ENCODE measurements at regions not wholly inside any gene's neighbourhood (a gene's known extent, or its start where the extent isn't known, plus 50 kb on each side); places are given as distances from the start of the nearest gene placed in this dataset.

DNA sequence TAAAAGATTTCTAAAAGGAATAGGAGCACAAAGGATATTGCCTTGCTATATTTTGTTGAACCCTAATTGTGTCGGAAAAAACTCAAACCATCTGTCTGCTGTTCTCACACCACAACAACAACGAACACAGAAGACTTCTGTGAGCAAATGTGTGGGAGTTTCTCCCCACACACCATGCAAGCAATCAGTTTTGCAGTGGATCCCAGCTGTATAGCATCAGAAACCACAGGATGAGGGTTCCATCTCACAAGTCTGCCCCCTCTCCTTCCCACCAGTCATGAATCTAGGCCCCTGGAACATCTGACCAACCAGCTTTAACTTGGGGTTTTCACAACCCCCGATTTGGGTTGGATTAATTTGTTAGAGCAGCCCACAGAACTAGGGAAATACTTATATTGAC is 91.3 kb upstream of the SLC4A7 start:
- Histone ChIP-seq H3K4me3 (ENCODE audit: low read length) (no peak overlapping the region), H3K27me3 (ENCODE audit: control insufficient read depth, insufficient read depth, low read length) (no peaks in the 10 kb centered on the region), H3K4me1 (ENCODE audit: control insufficient read depth, insufficient read depth, low read length) (no peaks in the 10 kb centered on the region), H3K27ac (ENCODE audit: low read length) (no peak overlapping the region), H3K9me3 (ENCODE audit: control insufficient read depth, insufficient read depth, low read length) (no peaks in the 10 kb centered on the region), H3K36me3 (ENCODE audit: control insufficient read depth, insufficient read depth, low read length) (no peaks in the 10 kb centered on the region)
- no CpG with 5 or more reads among the region's 3 CpGs for WGBS (ENCODE audit: insufficient coverage, insufficient read length)
- no peak for DNase-seq (ENCODE audit: low read depth, low spot score)

DNA sequence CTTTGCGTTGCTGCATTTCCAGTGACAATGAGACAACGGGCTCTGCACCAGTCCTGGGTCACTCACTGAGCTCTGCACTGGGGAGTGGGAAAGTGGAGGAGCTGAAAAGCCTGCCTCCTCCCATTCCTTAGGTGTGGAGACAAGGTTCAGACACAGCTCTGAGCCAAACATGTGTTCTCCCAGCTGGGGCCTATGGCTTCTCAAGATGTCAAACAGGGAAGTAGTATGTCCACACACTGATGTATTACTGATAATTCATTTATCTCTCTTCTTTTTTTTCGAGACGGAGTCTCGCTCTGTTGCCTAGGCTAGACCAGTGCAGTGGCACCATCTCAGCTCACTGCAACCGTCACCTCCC is 90.2 kb upstream of the SLC4A7 start:
- H3K9me3 ChIP-seq (ENCODE audit: control insufficient read depth, insufficient read depth, low read length): no peaks in the 10 kb centered on the region
- no peaks in the 10 kb centered on the region for H3K36me3 ChIP-seq (ENCODE audit: control insufficient read depth, insufficient read depth, low read length)
- no peaks in the 10 kb centered on the region for H3K4me1 ChIP-seq (ENCODE audit: control insufficient read depth, insufficient read depth, low read length)
- no peak for DNase-seq (ENCODE audit: low read depth, low spot score)
- no peak overlapping the region for H3K4me3 ChIP-seq (ENCODE audit: low read length)
- H3K27ac ChIP-seq (ENCODE audit: low read length): no peak overlapping the region
- no CpG with 5 or more reads among the region's 6 CpGs for WGBS (ENCODE audit: insufficient coverage, insufficient read length)
- no peaks in the 10 kb centered on the region for H3K27me3 ChIP-seq (ENCODE audit: control insufficient read depth, insufficient read depth, low read length)

DNA sequence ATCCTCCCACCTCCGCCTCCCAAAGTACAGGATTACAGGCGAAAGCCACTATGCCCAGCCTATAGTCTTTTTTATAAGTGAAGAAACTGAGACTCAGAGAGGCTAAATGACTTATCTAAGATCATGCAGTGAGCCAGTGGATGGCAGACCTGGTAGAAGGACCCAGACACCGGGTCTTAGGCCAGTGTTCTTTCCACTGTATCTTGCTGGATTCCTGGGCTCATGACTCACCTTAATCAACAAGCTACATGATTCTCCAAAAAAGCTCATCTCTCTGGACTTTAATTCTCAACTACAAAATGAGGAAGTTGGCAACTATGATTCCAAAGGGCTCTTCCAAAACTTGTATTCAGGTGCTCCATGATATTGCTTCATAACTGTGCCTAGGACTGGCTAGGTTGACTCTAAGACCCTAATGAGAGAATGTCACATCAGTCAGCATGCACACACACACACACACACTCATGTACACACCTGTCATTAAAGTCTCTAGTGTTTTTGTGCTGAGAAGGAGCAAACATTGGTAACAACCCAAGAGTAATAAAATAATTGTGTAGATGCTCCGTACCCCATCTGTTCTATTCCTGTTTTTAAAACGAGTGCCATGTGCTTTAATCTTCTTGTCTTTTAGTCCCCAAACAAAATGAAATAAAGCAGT is 89.7 kb upstream of the SLC4A7 start:
- Histone ChIP-seq H3K9me3 (ENCODE audit: control insufficient read depth, insufficient read depth, low read length) (no peaks in the 10 kb centered on the region), H3K27me3 (ENCODE audit: control insufficient read depth, insufficient read depth, low read length) (no peaks in the 10 kb centered on the region)
- no CpG with 5 or more reads among the region's 5 CpGs for WGBS (ENCODE audit: insufficient coverage, insufficient read length)

DNA sequence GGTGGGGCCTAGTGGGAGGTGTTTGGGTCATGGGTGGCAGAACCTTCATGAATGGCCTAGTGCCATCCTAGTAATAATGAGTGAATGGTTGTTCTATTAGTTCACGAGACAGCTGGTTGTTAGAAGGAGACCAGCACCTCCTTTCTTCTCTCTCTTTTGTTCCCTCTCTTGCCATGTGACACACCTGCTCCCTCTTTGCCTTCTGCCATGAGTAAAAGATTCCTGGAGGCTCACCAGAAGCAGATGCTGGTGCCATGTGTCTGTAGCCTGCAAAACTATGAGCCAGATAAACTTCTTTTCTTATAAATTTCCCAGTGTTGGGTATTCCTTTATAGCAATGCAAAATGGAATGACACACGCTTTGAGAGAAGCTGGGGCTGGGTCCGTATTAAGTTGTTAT is 89.0 kb upstream of the SLC4A7 start:
- no CpG with 5 or more reads among the region's 3 CpGs for WGBS (ENCODE audit: insufficient coverage, insufficient read length)
- H3K9me3 ChIP-seq (ENCODE audit: control insufficient read depth, insufficient read depth, low read length): no peaks in the 10 kb centered on the region
- H3K36me3 ChIP-seq (ENCODE audit: control insufficient read depth, insufficient read depth, low read length): no peaks in the 10 kb centered on the region
- H3K27me3 ChIP-seq (ENCODE audit: control insufficient read depth, insufficient read depth, low read length): no peaks in the 10 kb centered on the region
- 0 out of 2 replicates have a peak, but pooled peaks cover 1% of the 10 kb centered on the region for H3K4me1 ChIP-seq (ENCODE audit: control insufficient read depth, insufficient read depth, low read length)
- H3K27ac ChIP-seq (ENCODE audit: low read length): no peak overlapping the region
- H3K4me3 ChIP-seq (ENCODE audit: low read length): no peak overlapping the region
- no peak for DNase-seq (ENCODE audit: low read depth, low spot score)

More for the DNA sequence above, 89.7 kb upstream of the SLC4A7 start:
- Histone ChIP-seq H3K4me1 (ENCODE audit: control insufficient read depth, insufficient read depth, low read length) (no peaks in the 10 kb centered on the region), H3K27ac (ENCODE audit: low read length) (no peak overlapping the region), H3K4me3 (ENCODE audit: low read length) (no peak overlapping the region), H3K36me3 (ENCODE audit: control insufficient read depth, insufficient read depth, low read length) (no peaks in the 10 kb centered on the region)
- DNase-seq (ENCODE audit: low read depth, low spot score): no peak

DNA sequence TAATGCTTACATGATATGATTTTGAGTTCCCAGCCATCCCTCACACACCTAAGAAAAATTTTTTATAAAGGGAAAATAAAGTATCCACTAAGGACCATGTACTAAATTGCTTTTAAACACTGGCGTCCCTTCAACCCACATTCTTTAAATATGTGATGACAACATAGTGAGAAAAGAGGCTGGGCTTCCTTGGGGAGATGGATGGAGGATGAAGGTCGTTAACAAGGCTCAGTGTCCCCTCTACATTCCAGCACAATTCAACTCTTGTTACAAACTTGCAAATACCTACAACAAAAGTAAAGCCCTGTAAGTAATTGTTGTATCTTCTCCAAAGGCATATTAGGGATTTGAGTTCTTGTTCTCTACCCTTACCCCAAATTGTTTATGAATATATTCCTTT is 87.2 kb upstream of the SLC4A7 start:
- Histone ChIP-seq H3K4me1 (ENCODE audit: control insufficient read depth, insufficient read depth, low read length) (0 out of 2 replicates have a peak, but pooled peaks cover 1% of the 10 kb centered on the region), H3K27me3 (ENCODE audit: control insufficient read depth, insufficient read depth, low read length) (no peaks in the 10 kb centered on the region), H3K9me3 (ENCODE audit: control insufficient read depth, insufficient read depth, low read length) (no peaks in the 10 kb centered on the region), H3K4me3 (ENCODE audit: low read length) (no peak overlapping the region), H3K27ac (ENCODE audit: low read length) (no peak overlapping the region), H3K36me3 (ENCODE audit: control insufficient read depth, insufficient read depth, low read length) (no peaks in the 10 kb centered on the region)
- no peak for DNase-seq (ENCODE audit: low read depth, low spot score)
- WGBS (ENCODE audit: insufficient coverage, insufficient read length): no CpG with 5 or more reads among the region's 2 CpGs

DNA sequence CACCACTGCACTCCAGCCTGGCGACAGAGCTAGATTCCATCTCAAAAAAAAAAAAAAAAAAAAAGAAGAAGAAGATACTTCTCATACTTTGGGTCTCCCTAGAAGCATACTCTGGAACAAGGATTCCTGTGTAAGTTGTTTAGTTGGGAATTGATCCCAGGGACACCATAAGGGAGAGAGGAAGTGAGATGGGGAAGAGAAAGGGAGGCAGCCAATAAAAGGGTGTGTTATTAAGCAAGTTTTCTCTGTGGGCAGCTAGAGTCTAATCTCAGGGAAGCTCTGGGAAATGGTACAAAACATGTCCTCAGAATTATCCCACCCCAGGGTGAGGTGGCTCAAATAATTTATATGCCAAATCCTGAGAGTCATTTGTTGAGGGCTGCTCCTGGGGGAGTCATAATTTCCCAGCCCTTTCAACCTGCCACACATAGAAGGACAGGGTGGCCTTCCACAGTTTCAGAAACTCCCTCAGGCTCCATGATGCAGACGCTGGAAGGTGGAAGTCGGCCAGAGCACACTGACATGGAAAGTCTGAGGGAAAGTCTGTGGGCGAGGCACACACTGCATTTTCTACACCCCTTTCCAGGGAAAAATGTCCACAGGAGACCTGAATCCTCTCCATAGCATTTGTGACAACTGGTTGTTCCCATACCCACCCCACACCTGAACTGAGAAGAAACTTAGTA is 86.4 kb upstream of the SLC4A7 start:
- Histone ChIP-seq H3K36me3 (ENCODE audit: control insufficient read depth, insufficient read depth, low read length) (no peaks in the 10 kb centered on the region), H3K4me3 (ENCODE audit: low read length) (no peak overlapping the region), H3K4me1 (ENCODE audit: control insufficient read depth, insufficient read depth, low read length) (0 out of 2 replicates have a peak, but pooled peaks cover 1% of the 10 kb centered on the region), H3K9me3 (ENCODE audit: control insufficient read depth, insufficient read depth, low read length) (no peaks in the 10 kb centered on the region), H3K27me3 (ENCODE audit: control insufficient read depth, insufficient read depth, low read length) (no peaks in the 10 kb centered on the region), H3K27ac (ENCODE audit: low read length) (no peak overlapping the region)
- WGBS (ENCODE audit: insufficient coverage, insufficient read length): no CpG with 5 or more reads among the region's 4 CpGs
- DNase-seq (ENCODE audit: low read depth, low spot score): no peak

DNA sequence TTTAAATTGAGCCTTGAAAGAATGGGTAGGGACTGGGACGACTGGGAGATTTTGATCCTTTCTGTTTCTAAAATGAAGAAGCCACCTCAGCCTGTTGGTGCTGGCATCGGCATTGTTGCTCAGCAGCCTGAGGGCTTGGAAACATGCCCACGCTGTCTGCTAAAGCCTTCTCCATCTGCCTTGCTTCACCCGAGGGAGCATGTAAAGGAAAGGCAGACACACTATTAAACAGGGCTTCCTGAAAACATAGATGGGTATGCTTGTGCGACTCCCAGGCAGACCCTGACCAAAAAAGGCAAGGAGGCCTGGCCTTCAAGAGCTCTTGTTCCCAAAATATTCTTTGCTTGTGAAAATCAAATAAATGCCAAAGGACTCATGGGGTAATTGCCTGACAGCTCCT is 84.2 kb upstream of the SLC4A7 start:
- no CpG with 5 or more reads among the region's 5 CpGs for WGBS (ENCODE audit: insufficient coverage, insufficient read length)
- DNase-seq (ENCODE audit: low read depth, low spot score): no peak

DNA sequence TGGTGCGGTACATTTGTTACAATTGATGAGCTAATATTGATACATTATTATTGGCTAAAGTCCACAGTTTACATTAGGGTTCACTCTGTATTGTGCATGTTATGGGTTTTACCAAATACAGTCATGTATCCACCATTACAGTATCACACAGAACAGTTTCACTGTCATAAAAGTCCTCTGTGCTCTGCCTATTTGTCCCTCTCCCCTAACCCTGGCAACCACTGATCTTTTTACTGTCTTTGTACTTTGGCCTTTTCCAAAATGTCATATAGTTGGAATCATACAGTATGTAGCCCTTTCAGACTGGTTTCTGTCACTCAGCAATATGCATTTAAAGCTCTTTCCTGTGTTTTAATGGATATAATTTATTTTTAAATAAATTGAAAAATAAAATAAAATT is 83.1 kb upstream of the SLC4A7 start:
- H3K36me3 ChIP-seq (ENCODE audit: control insufficient read depth, insufficient read depth, low read length): no peaks in the 10 kb centered on the region

More for the DNA sequence above, 84.2 kb upstream of the SLC4A7 start:
- Histone ChIP-seq H3K27ac (ENCODE audit: low read length) (no peak overlapping the region), H3K9me3 (ENCODE audit: control insufficient read depth, insufficient read depth, low read length) (no peaks in the 10 kb centered on the region), H3K4me3 (ENCODE audit: low read length) (no peak overlapping the region), H3K36me3 (ENCODE audit: control insufficient read depth, insufficient read depth, low read length) (no peaks in the 10 kb centered on the region), H3K4me1 (ENCODE audit: control insufficient read depth, insufficient read depth, low read length) (0 out of 2 replicates have a peak, but pooled peaks cover 1% of the 10 kb centered on the region), H3K27me3 (ENCODE audit: control insufficient read depth, insufficient read depth, low read length) (no peaks in the 10 kb centered on the region)

DNA sequence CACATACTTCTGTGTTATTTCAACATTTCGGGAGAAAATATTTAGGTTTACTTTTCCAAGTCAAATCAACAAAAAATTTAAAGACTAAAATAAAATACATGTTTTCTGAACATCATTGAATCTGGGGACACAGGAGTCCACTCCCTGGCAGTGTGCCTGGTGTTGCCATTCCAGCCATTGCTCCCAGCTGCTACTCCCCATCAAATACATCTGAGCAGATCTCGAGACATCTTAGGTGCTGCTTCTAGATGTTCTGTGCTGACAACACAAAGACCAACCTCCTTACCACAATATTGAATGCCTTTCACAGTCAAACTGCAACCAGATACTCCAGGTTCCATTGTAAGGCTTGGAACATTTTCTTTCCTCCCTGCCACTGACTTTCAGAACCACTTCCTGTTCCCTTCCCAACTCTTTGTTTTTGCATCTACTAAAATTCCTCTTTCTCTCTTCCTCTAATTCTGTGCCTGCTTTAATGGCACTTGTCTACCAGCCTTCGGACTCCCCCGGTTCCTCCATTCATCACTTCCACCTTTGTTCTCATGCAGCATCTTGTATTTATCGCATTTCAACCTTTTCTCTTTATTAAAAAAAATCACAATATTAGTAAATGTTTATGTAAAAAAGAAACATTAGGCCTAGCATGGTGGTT is 81.1 kb upstream of the SLC4A7 start:
- Histone ChIP-seq H3K4me3 (ENCODE audit: low read length) (no peak overlapping the region), H3K27ac (ENCODE audit: low read length) (no peak overlapping the region), H3K27me3 (ENCODE audit: control insufficient read depth, insufficient read depth, low read length) (no peaks in the 10 kb centered on the region), H3K9me3 (ENCODE audit: control insufficient read depth, insufficient read depth, low read length) (no peaks in the 10 kb centered on the region), H3K4me1 (ENCODE audit: control insufficient read depth, insufficient read depth, low read length) (0 out of 2 replicates have a peak, but pooled peaks cover 1% of the 10 kb centered on the region), H3K36me3 (ENCODE audit: control insufficient read depth, insufficient read depth, low read length) (no peaks in the 10 kb centered on the region)
- WGBS (ENCODE audit: insufficient coverage, insufficient read length): 100% methylated on average over 2 of the region's 5 CpGs
- no peak for DNase-seq (ENCODE audit: low read depth, low spot score)

More for the DNA sequence above, 83.1 kb upstream of the SLC4A7 start:
- no peak for DNase-seq (ENCODE audit: low read depth, low spot score)
- WGBS (ENCODE audit: insufficient coverage, insufficient read length): no CpG with 5 or more reads among the region's 1 CpG
- Histone ChIP-seq H3K9me3 (ENCODE audit: control insufficient read depth, insufficient read depth, low read length) (no peaks in the 10 kb centered on the region), H3K4me1 (ENCODE audit: control insufficient read depth, insufficient read depth, low read length) (0 out of 2 replicates have a peak, but pooled peaks cover 1% of the 10 kb centered on the region), H3K27me3 (ENCODE audit: control insufficient read depth, insufficient read depth, low read length) (no peaks in the 10 kb centered on the region), H3K4me3 (ENCODE audit: low read length) (no peak overlapping the region), H3K27ac (ENCODE audit: low read length) (no peak overlapping the region)

DNA sequence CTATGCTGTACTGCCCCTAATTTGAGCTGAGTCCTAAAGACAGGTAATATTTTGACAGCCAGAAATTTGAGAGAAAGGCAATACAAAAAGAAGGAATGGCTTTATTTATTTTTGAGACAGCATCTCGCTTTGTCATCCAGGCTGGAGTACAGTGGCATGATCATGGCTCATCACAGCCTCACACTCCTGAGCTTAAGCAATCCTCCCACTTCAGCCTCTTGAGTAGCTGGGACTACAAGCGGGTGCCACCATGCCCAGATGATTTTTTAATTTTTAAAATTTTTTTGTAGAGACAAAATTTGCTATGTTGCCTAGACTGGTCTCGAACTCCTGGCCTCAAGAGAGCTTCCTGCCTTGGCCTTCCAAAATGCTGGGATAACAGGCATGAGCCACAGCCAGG is 77.4 kb upstream of the SLC4A7 start:
- DNase-seq (ENCODE audit: low read depth, low spot score): no peak
- no CpG with 5 or more reads among the region's 3 CpGs for WGBS (ENCODE audit: insufficient coverage, insufficient read length)
- H3K36me3 ChIP-seq (ENCODE audit: control insufficient read depth, insufficient read depth, low read length): no peaks in the 10 kb centered on the region
- H3K4me1 ChIP-seq (ENCODE audit: control insufficient read depth, insufficient read depth, low read length): no peaks in the 10 kb centered on the region
- H3K4me3 ChIP-seq (ENCODE audit: low read length): no peak overlapping the region
- no peaks in the 10 kb centered on the region for H3K9me3 ChIP-seq (ENCODE audit: control insufficient read depth, insufficient read depth, low read length)
- H3K27ac ChIP-seq (ENCODE audit: low read length): no peak overlapping the region
- no peaks in the 10 kb centered on the region; the same call in 1 of the 2 replicates for H3K27me3 ChIP-seq (ENCODE audit: control insufficient read depth, insufficient read depth, low read length)
